ENCODE measurements at regions not wholly inside any gene's neighbourhood (a gene's known extent, or its start where the extent isn't known, plus 50 kb on each side); places are given as distances from the start of the nearest gene placed in this dataset.

- no peak for TF ChIP-seq CTCF (IDR thresholded peaks at IDR 0.05)
- TF ChIP-seq POLR2A (IDR thresholded peaks at IDR 0.05), result no peak
These were observed 79.3 kb upstream of the SORL1 start for GRCh38 chr11:121372671-121373429.
